ENCODE measurements at regions not wholly inside any gene's neighbourhood (a gene's known extent, or its start where the extent isn't known, plus 50 kb on each side); places are given as distances from the start of the nearest gene placed in this dataset.
A peak's percentile ranks its signal among the peaks of the same experiment; 100 is the strongest.

- no peak for TF ChIP-seq CTCF (IDR thresholded peaks at IDR 0.05; ENCODE audit: low read length, missing control alignments)
- DNase-seq (ENCODE audit: low read depth), result peak; percentile 77
- H3K4me3 ChIP-seq (replicated peaks; ENCODE audit: low read depth, low read length), result no peak overlapping the region
Measured at GRCh38 chr2:217220228-217221013, 360.6 kb upstream of the TNP1 start.

DNA sequence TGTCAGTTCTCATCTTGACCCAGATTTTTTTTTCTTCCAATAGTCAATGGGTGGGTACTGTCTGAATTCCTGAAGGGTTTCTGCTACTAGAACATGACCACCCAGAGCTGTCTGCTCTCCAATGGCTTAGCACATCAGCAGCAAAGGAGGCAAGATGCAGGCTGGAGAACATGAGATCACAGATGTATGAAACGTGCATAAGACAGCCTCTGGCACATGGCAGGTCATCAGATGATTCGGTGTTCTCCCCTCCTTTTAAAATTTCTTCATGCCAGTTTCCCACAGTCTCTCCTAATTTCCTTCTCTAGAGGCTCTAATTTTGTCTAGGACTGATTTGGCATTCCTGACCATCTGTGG is 359.3 kb upstream of the TNP1 start:
- DNase-seq (ENCODE audit: low read depth), result no peak
- TF ChIP-seq CTCF (IDR thresholded peaks at IDR 0.05; ENCODE audit: low read length, missing control alignments), result no peak
- no peak overlapping the region for H3K4me3 ChIP-seq (replicated peaks; ENCODE audit: low read depth, low read length)

GRCh38 chr2:217218269-217219163 is 358.7 kb upstream of the TNP1 start:
- DNase-seq (ENCODE audit: low read depth), result peak; percentile 63
- no peak overlapping the region for H3K4me3 ChIP-seq (replicated peaks; ENCODE audit: low read depth, low read length)
- no peak for TF ChIP-seq CTCF (IDR thresholded peaks at IDR 0.05; ENCODE audit: low read length, missing control alignments)

GRCh38 chr2:217216982-217217381 is 357.1 kb upstream of the TNP1 start:
- no peak for TF ChIP-seq CTCF (IDR thresholded peaks at IDR 0.05; ENCODE audit: low read length, missing control alignments)
- no peak for DNase-seq (ENCODE audit: low read depth)
- H3K4me3 ChIP-seq (replicated peaks; ENCODE audit: low read depth, low read length), result no peak overlapping the region

DNA sequence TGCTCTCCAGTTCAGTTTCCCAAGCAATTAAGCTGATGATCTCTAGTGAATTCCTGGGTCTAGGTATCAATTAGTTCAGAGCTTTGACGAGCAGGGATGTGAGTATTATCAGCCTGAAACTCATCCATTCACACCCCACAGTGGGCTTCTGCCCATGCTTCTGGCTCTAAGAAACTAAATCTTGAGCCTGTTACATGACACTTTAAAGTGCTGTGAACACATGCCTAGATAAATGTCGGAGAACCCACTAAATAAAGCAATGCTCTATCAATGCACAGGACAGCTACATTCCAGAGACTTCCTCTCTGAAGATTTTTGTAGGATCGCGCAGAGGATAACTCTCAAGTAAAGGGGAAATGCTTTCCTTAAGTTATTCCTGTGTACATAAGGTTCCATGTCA is 356.5 kb upstream of the TNP1 start:
- no peak overlapping the region for H3K4me3 ChIP-seq (replicated peaks; ENCODE audit: low read depth, low read length)
- no peak for DNase-seq (ENCODE audit: low read depth)
- TF ChIP-seq CTCF (IDR thresholded peaks at IDR 0.05; ENCODE audit: low read length, missing control alignments), result no peak

DNA sequence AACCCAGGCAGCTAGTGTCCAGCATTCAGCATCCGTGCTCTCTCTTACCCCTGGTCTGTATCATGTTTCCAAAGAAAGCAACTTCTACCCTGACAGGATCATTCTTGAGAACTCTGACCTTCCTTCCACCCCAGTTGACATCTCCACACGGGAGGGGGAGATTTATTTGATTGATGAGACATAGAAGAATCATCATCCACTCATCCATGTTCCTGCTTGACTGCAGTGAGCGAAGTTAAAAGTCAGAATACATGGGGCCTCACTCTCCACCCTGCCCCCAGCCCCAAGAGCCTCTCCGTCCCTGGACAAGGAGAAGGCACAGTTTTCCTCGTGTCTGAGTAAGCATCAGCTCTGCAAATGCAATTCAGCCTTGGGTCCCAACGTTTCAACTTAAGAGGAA is 356.0 kb upstream of the TNP1 start:
- no peak for DNase-seq (ENCODE audit: low read depth)
- no peak overlapping the region for H3K4me3 ChIP-seq (replicated peaks; ENCODE audit: low read depth, low read length)
- no peak for TF ChIP-seq CTCF (IDR thresholded peaks at IDR 0.05; ENCODE audit: low read length, missing control alignments)

Data from fibroblast of pulmonary artery (primary cell).